ENCODE measurements at regions not wholly inside any gene's neighbourhood (a gene's known extent, or its start where the extent isn't known, plus 50 kb on each side); places are given as distances from the start of the nearest gene placed in this dataset.
"Not testable (repeated sequence)": the region's sequence is repeated elsewhere in the genome, so short reads cannot be mapped to it uniquely, and the experiment has no call there.

GRCh38 chr13:37510441-37510840 lies 88.1 kb downstream of the POSTN start:
- Mint-ChIP-seq H3K27me3 (ENCODE audit: low read depth) (no peaks in the 10 kb centered on the region), H3K4me1 (ENCODE audit: low read depth) (no peaks in the 10 kb centered on the region), H3K36me3 (ENCODE audit: low read depth) (no peaks in the 10 kb centered on the region), H3K27ac (no peak overlapping the region), H3K4me3 (no peak overlapping the region), H3K9me3 (no peaks in the 10 kb centered on the region)

- Mint-ChIP-seq H3K27me3 (ENCODE audit: low read depth) (no peaks in the 10 kb centered on the region), H3K4me3 (no peak overlapping the region), H3K9me3 (no peaks in the 10 kb centered on the region)
These were observed 93.0 kb downstream of the POSTN start for GRCh38 chr13:37505531-37505930.

GRCh38 chr13:37504251-37504650 lies 94.3 kb downstream of the POSTN start:
- no peak overlapping the region for H3K27ac Mint-ChIP-seq
- no peaks in the 10 kb centered on the region for H3K9me3 Mint-ChIP-seq
- no peak overlapping the region for H3K4me3 Mint-ChIP-seq
- no peaks in the 10 kb centered on the region for H3K27me3 Mint-ChIP-seq (ENCODE audit: low read depth)
- no peaks in the 10 kb centered on the region for H3K4me1 Mint-ChIP-seq (ENCODE audit: low read depth)
- H3K36me3 Mint-ChIP-seq (ENCODE audit: low read depth) = no peaks in the 10 kb centered on the region

More at GRCh38 chr13:37505531-37505930, 93.0 kb downstream of the POSTN start:
- no peaks in the 10 kb centered on the region for H3K36me3 Mint-ChIP-seq (ENCODE audit: low read depth)
- no peaks in the 10 kb centered on the region for H3K4me1 Mint-ChIP-seq (ENCODE audit: low read depth)
- H3K27ac Mint-ChIP-seq = no peak overlapping the region

- no peak overlapping the region for H3K27ac Mint-ChIP-seq
- no peak overlapping the region for H3K4me3 Mint-ChIP-seq
- H3K36me3 Mint-ChIP-seq (ENCODE audit: low read depth) = no peaks in the 10 kb centered on the region
- no peaks in the 10 kb centered on the region for H3K4me1 Mint-ChIP-seq (ENCODE audit: low read depth)
- H3K27me3 Mint-ChIP-seq (ENCODE audit: low read depth) = no peaks in the 10 kb centered on the region
- no peaks in the 10 kb centered on the region for H3K9me3 Mint-ChIP-seq
These were observed 95.3 kb downstream of the POSTN start for GRCh38 chr13:37503287-37503686.

GRCh38 chr13:37502303-37502993 lies 96.1 kb downstream of the POSTN start:
- H3K9me3 Mint-ChIP-seq; H3K27me3 Mint-ChIP-seq (ENCODE audit: low read depth); H3K4me3 Mint-ChIP-seq; H3K27ac Mint-ChIP-seq; H3K36me3 Mint-ChIP-seq (ENCODE audit: low read depth); H3K4me1 Mint-ChIP-seq (ENCODE audit: low read depth): not testable (repeated sequence)

GRCh38 chr13:37501187-37501586 lies 97.4 kb downstream of the POSTN start:
- Mint-ChIP-seq H3K9me3 (peaks cover 3% of the 10 kb centered on the region), H3K27me3 (ENCODE audit: low read depth) (no peaks in the 10 kb centered on the region), H3K4me1 (ENCODE audit: low read depth) (no peaks in the 10 kb centered on the region), H3K36me3 (ENCODE audit: low read depth) (no peaks in the 10 kb centered on the region), H3K27ac (no peak overlapping the region), H3K4me3 (no peak overlapping the region)

GRCh38 chr13:37495046-37495445 lies 103.5 kb downstream of the POSTN start:
- Mint-ChIP-seq H3K4me1 (ENCODE audit: low read depth) (no peaks in the 10 kb centered on the region), H3K27me3 (ENCODE audit: low read depth) (no peaks in the 10 kb centered on the region), H3K36me3 (ENCODE audit: low read depth) (no peaks in the 10 kb centered on the region), H3K27ac (no peak overlapping the region), H3K9me3 (peaks cover 8% of the 10 kb centered on the region), H3K4me3 (no peak overlapping the region)

- Mint-ChIP-seq H3K36me3 (ENCODE audit: low read depth) (no peaks in the 10 kb centered on the region), H3K27me3 (ENCODE audit: low read depth) (no peaks in the 10 kb centered on the region), H3K27ac (no peak overlapping the region), H3K4me3 (no peak overlapping the region), H3K9me3 (peaks cover 8% of the 10 kb centered on the region), H3K4me1 (ENCODE audit: low read depth) (no peaks in the 10 kb centered on the region)
These were observed 104.8 kb downstream of the POSTN start for GRCh38 chr13:37493775-37494174.

- no peaks in the 10 kb centered on the region for H3K4me1 Mint-ChIP-seq (ENCODE audit: low read depth)
- H3K9me3 Mint-ChIP-seq = peaks cover 8% of the 10 kb centered on the region
- H3K4me3 Mint-ChIP-seq = no peak overlapping the region
- H3K36me3 Mint-ChIP-seq (ENCODE audit: low read depth) = no peaks in the 10 kb centered on the region
- H3K27ac Mint-ChIP-seq = no peak overlapping the region
- no peaks in the 10 kb centered on the region for H3K27me3 Mint-ChIP-seq (ENCODE audit: low read depth)
These were observed 105.6 kb downstream of the POSTN start for GRCh38 chr13:37492741-37493514.

GRCh38 chr13:37492075-37492474 lies 106.5 kb downstream of the POSTN start:
- Mint-ChIP-seq H3K4me1 (ENCODE audit: low read depth) (no peaks in the 10 kb centered on the region), H3K27me3 (ENCODE audit: low read depth) (no peaks in the 10 kb centered on the region), H3K36me3 (ENCODE audit: low read depth) (no peaks in the 10 kb centered on the region), H3K27ac (no peak overlapping the region), H3K4me3 (no peak overlapping the region), H3K9me3 (peaks cover 8% of the 10 kb centered on the region)

GRCh38 chr13:37491661-37492060 lies 106.9 kb downstream of the POSTN start:
- no peaks in the 10 kb centered on the region for H3K27me3 Mint-ChIP-seq (ENCODE audit: low read depth)
- H3K4me1 Mint-ChIP-seq (ENCODE audit: low read depth) = no peaks in the 10 kb centered on the region
- H3K4me3 Mint-ChIP-seq = no peak overlapping the region
- H3K36me3 Mint-ChIP-seq (ENCODE audit: low read depth) = no peaks in the 10 kb centered on the region
- peaks cover 8% of the 10 kb centered on the region for H3K9me3 Mint-ChIP-seq
- no peak overlapping the region for H3K27ac Mint-ChIP-seq

GRCh38 chr13:37490176-37490779 lies 108.3 kb downstream of the POSTN start:
- H3K4me3 Mint-ChIP-seq = no peak overlapping the region
- no peak overlapping the region for H3K27ac Mint-ChIP-seq
- H3K4me1 Mint-ChIP-seq (ENCODE audit: low read depth) = no peaks in the 10 kb centered on the region
- H3K27me3 Mint-ChIP-seq (ENCODE audit: low read depth) = no peaks in the 10 kb centered on the region
- H3K9me3 Mint-ChIP-seq = peaks cover 5% of the 10 kb centered on the region
- H3K36me3 Mint-ChIP-seq (ENCODE audit: low read depth) = no peaks in the 10 kb centered on the region

- Mint-ChIP-seq H3K36me3 (ENCODE audit: low read depth) (no peaks in the 10 kb centered on the region), H3K4me1 (ENCODE audit: low read depth) (no peaks in the 10 kb centered on the region), H3K4me3 (no peak overlapping the region), H3K27ac (no peak overlapping the region), H3K27me3 (ENCODE audit: low read depth) (no peaks in the 10 kb centered on the region), H3K9me3 (no peaks in the 10 kb centered on the region)
These were observed 109.8 kb downstream of the POSTN start for GRCh38 chr13:37488726-37489125.

GRCh38 chr13:37486171-37486681 lies 112.3 kb downstream of the POSTN start:
- Mint-ChIP-seq H3K4me1 (ENCODE audit: low read depth) (no peaks in the 10 kb centered on the region), H3K27me3 (ENCODE audit: low read depth) (no peaks in the 10 kb centered on the region), H3K36me3 (ENCODE audit: low read depth) (no peaks in the 10 kb centered on the region), H3K4me3 (no peak overlapping the region), H3K27ac (no peak overlapping the region), H3K9me3 (peaks cover 6% of the 10 kb centered on the region)

- Mint-ChIP-seq H3K9me3 (peaks cover 6% of the 10 kb centered on the region), H3K27me3 (ENCODE audit: low read depth) (no peaks in the 10 kb centered on the region), H3K36me3 (ENCODE audit: low read depth) (no peaks in the 10 kb centered on the region), H3K4me3 (no peak overlapping the region), H3K27ac (no peak overlapping the region), H3K4me1 (ENCODE audit: low read depth) (no peaks in the 10 kb centered on the region)
These were observed 112.8 kb downstream of the POSTN start for GRCh38 chr13:37485756-37486155.
